ENCODE measurements at regions not wholly inside any gene's neighbourhood (a gene's known extent, or its start where the extent isn't known, plus 50 kb on each side); places are given as distances from the start of the nearest gene placed in this dataset.

GRCh38 chr11:113603277-113604059, 102.6 kb downstream of the TMPRSS5 start:
- no peak overlapping the region for H3K4me3 ChIP-seq (ENCODE audit: control insufficient read depth, low read depth, low read length)
- DNase-seq (ENCODE audit: low read depth), result no peak
- TF ChIP-seq CTCF (IDR thresholded peaks at IDR 0.05; ENCODE audit: control insufficient read depth, insufficient read depth, low read depth, low read length, missing control alignments), result no peak

- TF ChIP-seq CTCF (IDR thresholded peaks at IDR 0.05; ENCODE audit: control insufficient read depth, insufficient read depth, low read depth, low read length, missing control alignments), result no peak
- no peak overlapping the region for H3K4me3 ChIP-seq (ENCODE audit: control insufficient read depth, low read depth, low read length)
Observed at GRCh38 chr11:113602483-113602882, 103.6 kb downstream of the TMPRSS5 start.

GRCh38 chr11:113596658-113597057, 109.5 kb downstream of the TMPRSS5 start:
- no peak overlapping the region for H3K4me3 ChIP-seq (ENCODE audit: control insufficient read depth, low read depth, low read length)
- TF ChIP-seq CTCF (IDR thresholded peaks at IDR 0.05; ENCODE audit: control insufficient read depth, insufficient read depth, low read depth, low read length, missing control alignments), result no peak
- no peak for DNase-seq (ENCODE audit: low read depth)

More at GRCh38 chr11:113602483-113602882, 103.6 kb downstream of the TMPRSS5 start:
- no peak for DNase-seq (ENCODE audit: low read depth)

- DNase-seq (ENCODE audit: low read depth), result no peak
- no peak overlapping the region for H3K4me3 ChIP-seq (ENCODE audit: control insufficient read depth, low read depth, low read length)
- no peak for TF ChIP-seq CTCF (IDR thresholded peaks at IDR 0.05; ENCODE audit: control insufficient read depth, insufficient read depth, low read depth, low read length, missing control alignments)
Observed at GRCh38 chr11:113595810-113596594, 110.1 kb downstream of the TMPRSS5 start.

GRCh38 chr11:113593698-113594308, 112.3 kb downstream of the TMPRSS5 start:
- no peak for TF ChIP-seq CTCF (IDR thresholded peaks at IDR 0.05; ENCODE audit: control insufficient read depth, insufficient read depth, low read depth, low read length, missing control alignments)
- no peak overlapping the region for H3K4me3 ChIP-seq (ENCODE audit: control insufficient read depth, low read depth, low read length)
- DNase-seq (ENCODE audit: low read depth), result no peak

- H3K4me3 ChIP-seq (ENCODE audit: control insufficient read depth, low read depth, low read length), result no peak overlapping the region
- DNase-seq (ENCODE audit: low read depth), result no peak
- TF ChIP-seq CTCF (IDR thresholded peaks at IDR 0.05; ENCODE audit: control insufficient read depth, insufficient read depth, low read depth, low read length, missing control alignments), result no peak
Observed at GRCh38 chr11:113591117-113591516, 115.0 kb downstream of the TMPRSS5 start.
